HG02798 (cell line): ENCODE measurements at regions not wholly inside any gene's neighbourhood (a gene's known extent, or its start where the extent isn't known, plus 50 kb on each side); places are given as distances from the start of the nearest gene placed in this dataset.

Experiments
- ATAC-seq: cut with Tn5 transposase; IDR thresholded peaks from one replicate; pipeline ENCODE4 v1.9.1; 2021; ENCODE audit warnings: mild to moderate bottlenecking; ENCODE audit not compliant: unreplicated experiment, poor library complexity

GRCh38 chr4:27327421-27328181, 467.0 kb downstream of the STIM2 start:
- no peak for ATAC-seq

- no peak for ATAC-seq
These were observed 477.9 kb downstream of the STIM2 start for GRCh38 chr4:27338530-27338929.

GRCh38 chr4:27343411-27343810, 482.8 kb downstream of the STIM2 start:
- no peak for ATAC-seq

GRCh38 chr4:27350161-27350560, 489.5 kb downstream of the STIM2 start:
- ATAC-seq, result no peak

- ATAC-seq, result no peak
These were observed 496.6 kb downstream of the STIM2 start for GRCh38 chr4:27357283-27357682.

GRCh38 chr4:27358269-27358668, 497.6 kb downstream of the STIM2 start:
- ATAC-seq, result no peak

GRCh38 chr4:27360131-27360530, 499.5 kb downstream of the STIM2 start:
- ATAC-seq, result no peak

GRCh38 chr4:27360790-27361267, 500.2 kb downstream of the STIM2 start:
- ATAC-seq, result no peak

- no peak for ATAC-seq
These were observed 503.9 kb downstream of the STIM2 start for GRCh38 chr4:27364509-27364908.

GRCh38 chr4:27366104-27366823, 505.6 kb downstream of the STIM2 start:
- ATAC-seq, result no peak

- ATAC-seq, result no peak
These were observed 508.1 kb downstream of the STIM2 start for GRCh38 chr4:27368781-27369180.

GRCh38 chr4:27381815-27382214, 521.2 kb downstream of the STIM2 start:
- ATAC-seq, result no peak

- ATAC-seq, result no peak
These were observed 527.1 kb downstream of the STIM2 start for GRCh38 chr4:27387711-27388110.

- no peak for ATAC-seq
These were observed 537.2 kb downstream of the STIM2 start for GRCh38 chr4:27397886-27398285.

- ATAC-seq, result no peak
These were observed 538.1 kb downstream of the STIM2 start for GRCh38 chr4:27398631-27399310.

GRCh38 chr4:27407616-27408015, 547.0 kb downstream of the STIM2 start:
- ATAC-seq, result no peak

GRCh38 chr4:27412613-27413012, 552.0 kb downstream of the STIM2 start:
- ATAC-seq, result no peak

- no peak for ATAC-seq
These were observed 554.5 kb downstream of the STIM2 start for GRCh38 chr4:27414887-27415731.

- ATAC-seq, result no peak
These were observed 568.0 kb downstream of the STIM2 start for GRCh38 chr4:27428661-27429060.

GRCh38 chr4:27429364-27429871, 568.8 kb downstream of the STIM2 start:
- ATAC-seq, result no peak
